Gastroesophageal sphincter (tissue), 3 donors: ENCODE measurements at regions not wholly inside any gene's neighbourhood (a gene's known extent, or its start where the extent isn't known, plus 50 kb on each side); places are given as distances from the start of the nearest gene placed in this dataset.

Source experiments
- EP300 ChIP-seq: sonication (generic); formaldehyde crosslinking; IDR thresholded peaks from one replicate; pipeline ENCODE4 v1.6.1; 2017; ENCODE audit warnings: antibody characterized with exemption, mild to moderate bottlenecking
- POLR2A ChIP-seq, 2 donors: fragments of 450-650 bp; IDR thresholded peaks; one replicate each; pipeline ENCODE4 v1.6.1; 2017; ENCODE audit warnings: antibody characterized with exemption in 2 of 2, mild to moderate bottlenecking in 2 of 2, moderate library complexity in 1 of 2
- POLR2AphosphoS5 ChIP-seq: sonication (generic); formaldehyde crosslinking; IDR thresholded peaks from one replicate; pipeline ENCODE4 v1.6.1; 2017; ENCODE audit warnings: antibody characterized with exemption
- TF ChIP-seq, protein P1 (sequence below), 4 experiments: fragments of 200-600 bp in 2 of 4; fragments of 450-650 bp in 2 of 4; sonication (generic) in 1 of 4; IDR thresholded peaks; one replicate each; pipeline ENCODE4 v1.5.1; 2017 to 2019; ENCODE audit warnings: antibody characterized with exemption in 4 of 4, mild to moderate bottlenecking in 2 of 4, moderate library complexity in 2 of 4

DNA sequence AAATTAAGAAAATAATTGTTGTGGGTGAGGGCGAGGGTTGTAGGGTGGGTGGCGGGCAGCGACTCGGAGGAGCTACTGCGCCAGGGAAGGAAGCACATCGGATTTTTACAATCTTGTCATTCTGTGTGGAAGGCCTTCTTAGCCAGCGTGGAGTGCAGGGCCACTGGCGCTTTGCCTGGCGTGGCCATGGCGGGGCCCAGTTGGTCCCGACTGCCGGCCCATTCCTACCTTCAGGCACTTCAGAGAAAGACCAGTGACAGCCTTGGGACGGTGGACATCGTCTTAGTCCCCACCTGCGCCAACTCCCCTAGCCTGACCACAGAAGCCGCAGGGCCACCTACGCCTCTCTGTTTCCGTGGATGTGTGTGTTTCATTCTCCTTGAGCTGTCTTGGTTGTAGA is 136.9 kb upstream of the NEGR1 start:
- TF ChIP-seq, protein P1, sequence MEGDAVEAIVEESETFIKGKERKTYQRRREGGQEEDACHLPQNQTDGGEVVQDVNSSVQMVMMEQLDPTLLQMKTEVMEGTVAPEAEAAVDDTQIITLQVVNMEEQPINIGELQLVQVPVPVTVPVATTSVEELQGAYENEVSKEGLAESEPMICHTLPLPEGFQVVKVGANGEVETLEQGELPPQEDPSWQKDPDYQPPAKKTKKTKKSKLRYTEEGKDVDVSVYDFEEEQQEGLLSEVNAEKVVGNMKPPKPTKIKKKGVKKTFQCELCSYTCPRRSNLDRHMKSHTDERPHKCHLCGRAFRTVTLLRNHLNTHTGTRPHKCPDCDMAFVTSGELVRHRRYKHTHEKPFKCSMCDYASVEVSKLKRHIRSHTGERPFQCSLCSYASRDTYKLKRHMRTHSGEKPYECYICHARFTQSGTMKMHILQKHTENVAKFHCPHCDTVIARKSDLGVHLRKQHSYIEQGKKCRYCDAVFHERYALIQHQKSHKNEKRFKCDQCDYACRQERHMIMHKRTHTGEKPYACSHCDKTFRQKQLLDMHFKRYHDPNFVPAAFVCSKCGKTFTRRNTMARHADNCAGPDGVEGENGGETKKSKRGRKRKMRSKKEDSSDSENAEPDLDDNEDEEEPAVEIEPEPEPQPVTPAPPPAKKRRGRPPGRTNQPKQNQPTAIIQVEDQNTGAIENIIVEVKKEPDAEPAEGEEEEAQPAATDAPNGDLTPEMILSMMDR (IDR thresholded peaks at IDR 0.05) = no peak
- no peak for TF ChIP-seq POLR2AphosphoS5
- TF ChIP-seq POLR2A (IDR thresholded peaks at IDR 0.05) = no peak
- no peak for TF ChIP-seq EP300
